ENCODE measurements at regions not wholly inside any gene's neighbourhood (a gene's known extent, or its start where the extent isn't known, plus 50 kb on each side); places are given as distances from the start of the nearest gene placed in this dataset.
A peak's percentile ranks its signal among the peaks of the same experiment; 100 is the strongest.

DNA sequence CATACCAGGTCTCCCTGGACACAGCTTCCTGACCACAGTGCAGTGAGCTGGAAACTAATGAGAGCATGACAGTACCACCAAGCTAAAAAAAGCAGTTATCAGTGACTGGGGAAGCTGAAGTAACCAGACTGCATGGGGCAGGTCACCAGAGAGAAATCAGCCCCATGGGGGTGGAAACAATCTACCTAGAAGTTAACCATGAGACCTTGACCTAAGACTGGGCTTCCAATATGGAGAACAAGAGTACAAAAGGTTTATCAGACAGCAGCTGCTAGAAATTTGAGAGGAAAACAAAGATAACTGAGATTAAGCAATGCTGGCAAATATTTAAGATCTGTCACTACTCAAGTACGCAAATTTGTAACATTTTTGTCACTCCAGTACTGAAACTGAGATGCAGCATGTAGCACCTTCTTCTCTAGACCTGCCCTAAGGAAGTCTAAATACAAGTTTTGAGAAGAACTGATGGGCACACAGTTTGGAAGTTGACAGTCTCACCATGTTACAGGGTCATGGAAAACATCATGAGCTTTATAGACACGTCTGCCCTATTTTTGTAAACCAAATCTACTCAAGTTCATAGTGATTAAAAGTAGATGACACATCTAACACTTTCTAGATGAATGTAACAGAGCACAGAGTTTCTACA is 2641.8 kb upstream of the PCDH20 start (continued):
- TF ChIP-seq SIX4 (CRISPR knock-in tag; IDR thresholded peaks at IDR 0.05) (peak; percentile 70; the same call in 1 of the 2 replicates), BCL6 (CRISPR knock-in tag; IDR thresholded peaks at IDR 0.05) (peak; percentile 54), POGZ (CRISPR knock-in tag; IDR thresholded peaks at IDR 0.05) (no peak), ETV6 (CRISPR knock-in tag; conservative IDR thresholded peaks at IDR 0.05) (no peak), FOSL1 (CRISPR knock-in tag; IDR thresholded peaks at IDR 0.05; ENCODE audit: borderline replicate concordance) (no peak)
- TF ChIP-seq, protein P1, sequence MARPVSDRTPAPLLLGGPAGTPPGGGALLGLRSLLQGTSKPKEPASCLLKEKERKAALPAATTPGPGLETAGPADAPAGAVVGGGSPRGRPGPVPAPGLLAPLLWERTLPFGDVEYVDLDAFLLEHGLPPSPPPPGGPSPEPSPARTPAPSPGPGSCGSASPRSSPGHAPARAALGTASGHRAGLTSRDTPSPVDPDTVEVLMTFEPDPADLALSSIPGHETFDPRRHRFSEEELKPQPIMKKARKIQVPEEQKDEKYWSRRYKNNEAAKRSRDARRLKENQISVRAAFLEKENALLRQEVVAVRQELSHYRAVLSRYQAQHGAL (CRISPR knock-in tag; IDR thresholded peaks at IDR 0.05; ENCODE audit: not compliant biosample characterization) = no peak

DNA sequence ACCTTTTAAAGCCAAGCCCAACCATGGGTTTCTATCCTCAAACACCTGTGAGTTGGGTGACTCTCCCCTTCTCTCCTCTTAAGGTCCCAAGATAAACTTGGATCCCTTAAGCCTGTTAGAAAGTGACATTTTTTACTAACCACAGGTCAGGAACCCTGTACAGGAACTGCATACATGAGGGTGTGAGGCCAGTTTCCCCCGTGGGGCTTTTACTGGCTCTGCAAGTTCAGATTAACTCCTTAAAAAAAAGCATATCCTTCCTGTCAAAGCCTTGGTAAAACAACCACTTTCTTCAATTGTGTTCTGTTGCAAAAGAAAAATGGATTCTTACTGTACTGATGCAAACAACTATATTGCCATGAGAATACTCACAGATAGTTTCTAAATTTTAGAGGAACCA is 2638.7 kb upstream of the PCDH20 start:
- FAIRE-seq (no peak), ATAC-seq (no peak), DNase-seq (ENCODE audit: low spot score) (no peak)
- Histone ChIP-seq H3K4me1 (ENCODE audit: insufficient read depth, low read length) (peaks cover 9% of the 10 kb centered on the region), H3K79me2 (ENCODE audit: insufficient read depth, low read length) (no peaks in the 10 kb centered on the region), H3K27me3 (ENCODE audit: control insufficient read depth in 1 of 2, insufficient read depth in 2 of 2, low read length in 2 of 2) (no peaks in the 10 kb centered on the region), H3K9me3 (ENCODE audit: low read length) (no peaks in the 10 kb centered on the region), H3K9ac (ENCODE audit: insufficient read depth, low read depth, low read length) (no peak overlapping the region), H3K4me2 (ENCODE audit: low read depth, low read length) (no peak overlapping the region), H3K36me3 (replicated peaks in 1 of 2; ENCODE audit: control insufficient read depth in 1 of 2, insufficient read depth in 2 of 2, low read length in 2 of 2) (no peaks in the 10 kb centered on the region), H3K27ac (ENCODE audit: extremely low read length, insufficient read depth, low read length) (no peak overlapping the region), H4K20me1 (ENCODE audit: insufficient read depth, low read length) (no peaks in the 10 kb centered on the region), H3K4me3 (replicated peaks in 1 of 3; ENCODE audit: insufficient read depth in 1 of 3, low read depth in 2 of 3, low read length in 3 of 3) (no peak overlapping the region), H2AFZ (ENCODE audit: low read length) (no peak overlapping the region)
- CTCF ChIA-PET (ENCODE audit: low intra/inter-chr PET ratio, low total read pairs) = no interaction called here
- TF ChIP-seq GTF3A (CRISPR knock-in tag; conservative IDR thresholded peaks at IDR 0.05) (no peak), MAZ (IDR thresholded peaks at IDR 0.05; ENCODE audit: borderline replicate concordance, low read depth, low read length) (no peak), MAZ (CRISPR knock-in tag; IDR thresholded peaks at IDR 0.05; ENCODE audit: low read depth) (no peak), ZNF703 (CRISPR knock-in tag; IDR thresholded peaks at IDR 0.05; ENCODE audit: borderline replicate concordance) (no peak), SMAD1 (CRISPR knock-in tag; IDR thresholded peaks at IDR 0.05; ENCODE audit: borderline replicate concordance, low read depth) (no peak), ZNF746 (CRISPR knock-in tag; IDR thresholded peaks at IDR 0.05) (no peak), RCOR2 (CRISPR knock-in tag; IDR thresholded peaks at IDR 0.05) (no peak)
- TF ChIP-seq, protein P2, sequence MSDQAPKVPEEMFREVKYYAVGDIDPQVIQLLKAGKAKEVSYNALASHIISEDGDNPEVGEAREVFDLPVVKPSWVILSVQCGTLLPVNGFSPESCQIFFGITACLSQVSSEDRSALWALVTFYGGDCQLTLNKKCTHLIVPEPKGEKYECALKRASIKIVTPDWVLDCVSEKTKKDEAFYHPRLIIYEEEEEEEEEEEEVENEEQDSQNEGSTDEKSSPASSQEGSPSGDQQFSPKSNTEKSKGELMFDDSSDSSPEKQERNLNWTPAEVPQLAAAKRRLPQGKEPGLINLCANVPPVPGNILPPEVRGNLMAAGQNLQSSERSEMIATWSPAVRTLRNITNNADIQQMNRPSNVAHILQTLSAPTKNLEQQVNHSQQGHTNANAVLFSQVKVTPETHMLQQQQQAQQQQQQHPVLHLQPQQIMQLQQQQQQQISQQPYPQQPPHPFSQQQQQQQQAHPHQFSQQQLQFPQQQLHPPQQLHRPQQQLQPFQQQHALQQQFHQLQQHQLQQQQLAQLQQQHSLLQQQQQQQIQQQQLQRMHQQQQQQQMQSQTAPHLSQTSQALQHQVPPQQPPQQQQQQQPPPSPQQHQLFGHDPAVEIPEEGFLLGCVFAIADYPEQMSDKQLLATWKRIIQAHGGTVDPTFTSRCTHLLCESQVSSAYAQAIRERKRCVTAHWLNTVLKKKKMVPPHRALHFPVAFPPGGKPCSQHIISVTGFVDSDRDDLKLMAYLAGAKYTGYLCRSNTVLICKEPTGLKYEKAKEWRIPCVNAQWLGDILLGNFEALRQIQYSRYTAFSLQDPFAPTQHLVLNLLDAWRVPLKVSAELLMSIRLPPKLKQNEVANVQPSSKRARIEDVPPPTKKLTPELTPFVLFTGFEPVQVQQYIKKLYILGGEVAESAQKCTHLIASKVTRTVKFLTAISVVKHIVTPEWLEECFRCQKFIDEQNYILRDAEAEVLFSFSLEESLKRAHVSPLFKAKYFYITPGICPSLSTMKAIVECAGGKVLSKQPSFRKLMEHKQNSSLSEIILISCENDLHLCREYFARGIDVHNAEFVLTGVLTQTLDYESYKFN (CRISPR knock-in tag; conservative IDR thresholded peaks at IDR 0.05) = no peak
- TF ChIP-seq, protein P3, sequence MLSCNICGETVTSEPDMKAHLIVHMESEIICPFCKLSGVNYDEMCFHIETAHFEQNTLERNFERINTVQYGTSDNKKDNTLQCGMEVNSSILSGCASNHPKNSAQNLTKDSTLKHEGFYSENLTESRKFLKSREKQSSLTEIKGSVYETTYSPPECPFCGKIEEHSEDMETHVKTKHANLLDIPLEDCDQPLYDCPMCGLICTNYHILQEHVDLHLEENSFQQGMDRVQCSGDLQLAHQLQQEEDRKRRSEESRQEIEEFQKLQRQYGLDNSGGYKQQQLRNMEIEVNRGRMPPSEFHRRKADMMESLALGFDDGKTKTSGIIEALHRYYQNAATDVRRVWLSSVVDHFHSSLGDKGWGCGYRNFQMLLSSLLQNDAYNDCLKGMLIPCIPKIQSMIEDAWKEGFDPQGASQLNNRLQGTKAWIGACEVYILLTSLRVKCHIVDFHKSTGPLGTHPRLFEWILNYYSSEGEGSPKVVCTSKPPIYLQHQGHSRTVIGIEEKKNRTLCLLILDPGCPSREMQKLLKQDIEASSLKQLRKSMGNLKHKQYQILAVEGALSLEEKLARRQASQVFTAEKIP (CRISPR knock-in tag; IDR thresholded peaks at IDR 0.05; ENCODE audit: borderline replicate concordance) = no peak
- in situ Hi-C loops (cut with HindIII; ENCODE audit: extremely low pct_ligation_motif_present, low pct_unique_long_range_greater_than_20kb) = no loop called here
- no TSS peak for BruUV-seq (replicated peaks)
- WGBS (ENCODE audit: low lambda C conversion rate) = 89% methylated on average over 1 of the region's 1 CpG
- POLR2A ChIA-PET = no interaction called here
- intact Hi-C loops (cut with micrococcal nuclease; ENCODE audit: unreplicated experiment) = no loop called here
